ENCODE measurements at regions not wholly inside any gene's neighbourhood (a gene's known extent, or its start where the extent isn't known, plus 50 kb on each side); places are given as distances from the start of the nearest gene placed in this dataset.

DNA sequence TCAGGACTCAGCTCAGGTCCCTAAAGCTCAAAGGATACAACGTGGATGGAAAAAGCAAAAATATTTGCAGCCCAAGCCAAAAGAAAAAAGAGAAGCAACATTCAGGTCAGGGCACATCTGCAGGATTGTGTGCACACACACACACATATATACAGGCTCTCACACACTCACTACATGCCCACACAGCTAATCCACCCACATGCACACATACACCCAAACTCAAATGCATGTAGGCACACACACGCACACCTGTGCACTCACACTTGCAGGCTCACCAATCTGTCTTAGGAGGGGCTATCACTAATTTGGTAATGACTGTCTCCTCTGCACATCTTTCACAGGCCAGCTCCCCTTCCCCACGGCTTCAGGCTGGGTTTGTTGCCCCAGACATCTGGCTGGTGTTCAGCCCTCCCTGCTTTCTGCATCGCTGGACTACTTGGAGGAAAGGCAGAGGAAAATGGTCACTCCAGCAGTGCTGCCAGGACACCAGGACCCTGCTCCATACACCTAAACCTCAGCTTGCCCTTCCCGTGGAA is 103.6 kb upstream of the DRD2 start:
- TF ChIP-seq, protein P1, sequence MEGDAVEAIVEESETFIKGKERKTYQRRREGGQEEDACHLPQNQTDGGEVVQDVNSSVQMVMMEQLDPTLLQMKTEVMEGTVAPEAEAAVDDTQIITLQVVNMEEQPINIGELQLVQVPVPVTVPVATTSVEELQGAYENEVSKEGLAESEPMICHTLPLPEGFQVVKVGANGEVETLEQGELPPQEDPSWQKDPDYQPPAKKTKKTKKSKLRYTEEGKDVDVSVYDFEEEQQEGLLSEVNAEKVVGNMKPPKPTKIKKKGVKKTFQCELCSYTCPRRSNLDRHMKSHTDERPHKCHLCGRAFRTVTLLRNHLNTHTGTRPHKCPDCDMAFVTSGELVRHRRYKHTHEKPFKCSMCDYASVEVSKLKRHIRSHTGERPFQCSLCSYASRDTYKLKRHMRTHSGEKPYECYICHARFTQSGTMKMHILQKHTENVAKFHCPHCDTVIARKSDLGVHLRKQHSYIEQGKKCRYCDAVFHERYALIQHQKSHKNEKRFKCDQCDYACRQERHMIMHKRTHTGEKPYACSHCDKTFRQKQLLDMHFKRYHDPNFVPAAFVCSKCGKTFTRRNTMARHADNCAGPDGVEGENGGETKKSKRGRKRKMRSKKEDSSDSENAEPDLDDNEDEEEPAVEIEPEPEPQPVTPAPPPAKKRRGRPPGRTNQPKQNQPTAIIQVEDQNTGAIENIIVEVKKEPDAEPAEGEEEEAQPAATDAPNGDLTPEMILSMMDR (IDR thresholded peaks at IDR 0.05): no peak
- no peak for TF ChIP-seq EP300 (IDR thresholded peaks at IDR 0.05)
- no peak for TF ChIP-seq POLR2A (IDR thresholded peaks at IDR 0.05)
- no peak for TF ChIP-seq POLR2AphosphoS5 (IDR thresholded peaks at IDR 0.05)

All from upper lobe of left lung (tissue), 4 donors.